HT-29 (cell line): ENCODE measurements at regions not wholly inside any gene's neighbourhood (a gene's known extent, or its start where the extent isn't known, plus 50 kb on each side); places are given as distances from the start of the nearest gene placed in this dataset.

Source experiments
- DNase-seq: peaks from one replicate; pipeline ENCODE4 v3.0.0-alpha.2; 2015; ENCODE audit warnings: low spot score

GRCh38 chr11:82384308-82384707, 349.4 kb downstream of the FAM181B start:
- DNase-seq = peak; percentile 8

- DNase-seq = no peak
These were observed 359.7 kb downstream of the FAM181B start for GRCh38 chr11:82373781-82374542.

GRCh38 chr11:82365351-82365750, 368.3 kb downstream of the FAM181B start:
- no peak for DNase-seq

GRCh38 chr11:82356316-82356715, 377.3 kb downstream of the FAM181B start:
- DNase-seq = no peak

- no peak for DNase-seq
These were observed 378.3 kb downstream of the FAM181B start for GRCh38 chr11:82355313-82355823.

- no peak for DNase-seq
These were observed 406.8 kb downstream of the FAM181B start for GRCh38 chr11:82326853-82327252.

- no peak for DNase-seq
These were observed 412.5 kb downstream of the FAM181B start for GRCh38 chr11:82321206-82321605.

- DNase-seq = peak; percentile 64
These were observed 418.6 kb downstream of the FAM181B start for GRCh38 chr11:82315093-82315492.

GRCh38 chr11:82308979-82309378, 424.7 kb downstream of the FAM181B start:
- DNase-seq = no peak

- no peak for DNase-seq
These were observed 428.5 kb downstream of the FAM181B start for GRCh38 chr11:82305123-82305522.

GRCh38 chr11:82303671-82304070, 430.0 kb downstream of the FAM181B start:
- no peak for DNase-seq

GRCh38 chr11:82288471-82288870, 445.2 kb downstream of the FAM181B start:
- no peak for DNase-seq

- DNase-seq = no peak
These were observed 462.8 kb downstream of the FAM181B start for GRCh38 chr11:82270870-82271269.

- DNase-seq = no peak
These were observed 465.0 kb downstream of the FAM181B start for GRCh38 chr11:82268627-82269026.

GRCh38 chr11:82267186-82267585, 466.5 kb downstream of the FAM181B start:
- DNase-seq = no peak

GRCh38 chr11:82261367-82261766, 472.3 kb downstream of the FAM181B start:
- DNase-seq = no peak

GRCh38 chr11:82250047-82250446, 483.6 kb downstream of the FAM181B start:
- DNase-seq = no peak

GRCh38 chr11:82246926-82247325, 486.7 kb downstream of the FAM181B start:
- no peak for DNase-seq

- no peak for DNase-seq
These were observed 494.2 kb downstream of the FAM181B start for GRCh38 chr11:82239498-82239897.

- no peak for DNase-seq
These were observed 499.4 kb downstream of the FAM181B start for GRCh38 chr11:82234256-82234655.

GRCh38 chr11:82233201-82233600, 500.5 kb downstream of the FAM181B start:
- no peak for DNase-seq

- peak; percentile 66 for DNase-seq
These were observed 504.3 kb downstream of the FAM181B start for GRCh38 chr11:82229341-82229740.

GRCh38 chr11:82225930-82226329, 507.7 kb downstream of the FAM181B start:
- no peak for DNase-seq

- DNase-seq = no peak
These were observed 508.2 kb downstream of the FAM181B start for GRCh38 chr11:82225502-82225901.
